GM12874 (cell line): ENCODE measurements at regions not wholly inside any gene's neighbourhood (a gene's known extent, or its start where the extent isn't known, plus 50 kb on each side); places are given as distances from the start of the nearest gene placed in this dataset.

Experiments used
- CTCF ChIP-seq: IDR thresholded peaks from 2 replicates; pipeline ENCODE4 v1.5.1; 2011; ENCODE audit warnings: low read depth, mild to moderate bottlenecking, control low read depth, low read length, moderate library complexity; ENCODE audit not compliant: insufficient read depth

DNA sequence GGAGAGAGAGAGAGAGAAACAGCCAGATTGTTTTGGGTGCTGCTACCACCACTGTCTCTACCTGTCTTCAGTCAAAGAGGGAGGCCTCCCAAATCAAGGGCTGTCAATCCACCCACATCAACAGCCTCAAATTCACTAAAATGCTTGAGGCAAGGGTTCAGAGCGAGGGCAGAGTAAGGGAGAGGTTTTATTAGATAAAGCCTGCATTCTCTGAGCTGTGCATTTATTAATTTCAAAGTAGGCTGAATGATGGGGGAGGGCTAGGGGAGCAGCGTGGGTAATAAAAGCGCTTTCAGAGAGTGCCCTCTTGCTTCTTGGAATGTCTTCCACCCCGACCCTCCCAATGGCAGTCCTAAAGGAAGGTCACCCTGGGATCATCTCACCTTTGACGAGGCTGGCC is 636.5 kb upstream of the TBX3 start:
- TF ChIP-seq CTCF = no peak

DNA sequence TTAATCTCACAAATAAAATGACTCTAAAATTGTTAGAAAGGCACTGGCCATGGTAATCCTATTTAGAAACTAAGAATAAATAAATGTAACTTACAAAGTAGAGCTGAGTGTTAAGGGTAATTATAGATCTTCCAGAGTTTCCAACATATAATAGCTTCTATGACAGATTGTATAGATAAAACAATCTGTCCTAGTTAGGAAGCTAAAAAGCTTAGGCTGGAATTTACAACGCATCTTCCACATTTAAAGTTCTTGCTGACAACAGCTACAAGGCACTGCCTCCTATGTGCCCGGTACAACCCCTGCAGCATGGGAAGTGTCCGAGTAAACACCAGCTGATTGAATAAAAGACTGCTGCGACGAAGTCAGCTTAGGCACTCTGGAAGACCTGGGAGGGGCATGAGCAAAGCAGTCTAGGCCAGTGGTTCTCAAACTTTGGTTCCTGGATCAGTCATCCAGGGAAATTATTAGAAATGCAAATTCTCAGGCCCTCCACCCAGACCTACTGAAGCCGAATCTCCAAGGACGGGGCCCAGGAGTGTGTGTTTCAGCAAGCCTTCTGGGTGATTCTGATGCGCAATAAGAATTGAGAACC is 635.6 kb upstream of the TBX3 start:
- TF ChIP-seq CTCF = no peak

- TF ChIP-seq CTCF = no peak
Observed at GRCh38 chr12:115313929-115314328, 630.0 kb upstream of the TBX3 start.

GRCh38 chr12:115312901-115313300 is 628.9 kb upstream of the TBX3 start:
- TF ChIP-seq CTCF = no peak

DNA sequence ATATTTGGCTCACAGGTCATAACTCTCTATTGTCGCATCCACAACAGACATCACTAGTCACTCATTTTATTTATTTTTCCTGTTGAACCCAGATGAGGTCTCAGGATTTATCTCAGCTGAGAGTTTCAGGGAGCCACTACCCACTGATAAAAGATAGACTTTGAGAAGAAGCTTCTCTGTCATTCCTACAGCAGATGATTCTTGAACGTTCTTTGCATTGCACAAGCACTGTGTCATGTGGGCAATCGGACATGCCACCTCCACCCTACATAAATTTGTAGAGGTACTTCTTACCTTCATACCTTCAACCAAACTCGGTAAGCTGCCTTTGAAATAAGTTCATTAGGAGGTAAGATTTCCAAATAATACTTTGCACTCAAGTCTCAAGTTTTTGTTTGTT is 627.9 kb upstream of the TBX3 start:
- TF ChIP-seq CTCF = no peak

DNA sequence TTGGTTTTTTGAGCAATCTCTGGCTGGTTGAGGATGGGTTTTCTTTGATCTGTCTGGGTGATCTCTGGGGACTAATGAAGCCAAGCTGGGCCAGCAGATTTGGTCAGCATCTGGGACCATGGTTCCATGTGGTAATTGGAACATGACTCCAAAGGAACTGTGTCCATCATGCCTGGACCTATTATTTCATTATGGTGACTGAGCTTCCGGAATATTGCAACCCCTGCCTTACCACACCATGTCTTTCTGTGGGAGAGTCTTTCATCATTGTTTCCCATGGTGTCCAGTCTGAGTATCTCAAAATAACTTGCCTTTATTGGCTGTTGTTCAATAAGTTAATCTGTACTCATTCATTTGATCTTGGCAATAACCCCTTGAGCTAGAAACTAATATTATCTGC is 624.9 kb upstream of the TBX3 start:
- no peak for TF ChIP-seq CTCF

DNA sequence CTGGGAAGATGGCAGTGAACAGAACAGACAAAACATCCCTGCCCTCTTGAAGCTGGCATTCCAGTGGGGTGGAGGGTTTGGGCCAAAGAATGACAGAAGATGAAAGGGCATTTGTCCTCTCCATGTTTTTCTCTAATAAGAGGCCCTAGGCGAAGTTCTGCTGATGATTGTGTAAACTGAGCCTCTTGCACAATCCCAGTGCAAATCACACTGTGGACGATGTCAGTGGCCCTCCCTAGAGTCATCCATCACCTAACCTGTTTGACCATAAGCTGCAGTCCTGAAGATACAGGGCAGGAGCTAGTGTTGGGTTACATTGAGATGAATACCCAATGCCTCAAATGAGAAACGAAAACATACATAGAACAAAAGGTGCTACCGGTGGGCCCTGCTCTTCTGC is 622.4 kb upstream of the TBX3 start:
- no peak for TF ChIP-seq CTCF
